OCI-LY3 (cell line): ENCODE measurements at regions not wholly inside any gene's neighbourhood (a gene's known extent, or its start where the extent isn't known, plus 50 kb on each side); places are given as distances from the start of the nearest gene placed in this dataset.

Experiments
- CTCF ChIP-seq: fragments of 200-600, 300-600 bp; sonication (generic); IDR thresholded peaks from 2 replicates; pipeline ENCODE4 v1.5.1; 2014; ENCODE audit warnings: antibody characterized with exemption, low read length, low read depth
- EZH2phosphoT487 ChIP-seq: fragments of 200-600 bp; shearing (Covaris generic); IDR thresholded peaks from 2 replicates; pipeline ENCODE4 v1.6.1; 2018; ENCODE audit warnings: antibody characterized with exemption, mixed run types, low read depth

GRCh38 chr3:177689869-177690268 lies 492.6 kb upstream of the TBL1XR1 start:
- TF ChIP-seq CTCF (no peak), EZH2phosphoT487 (no peak)
